ENCODE measurements at regions not wholly inside any gene's neighbourhood (a gene's known extent, or its start where the extent isn't known, plus 50 kb on each side); places are given as distances from the start of the nearest gene placed in this dataset.
"Not testable (repeated sequence)": the region's sequence is repeated elsewhere in the genome, so short reads cannot be mapped to it uniquely, and the experiment has no call there.

DNA sequence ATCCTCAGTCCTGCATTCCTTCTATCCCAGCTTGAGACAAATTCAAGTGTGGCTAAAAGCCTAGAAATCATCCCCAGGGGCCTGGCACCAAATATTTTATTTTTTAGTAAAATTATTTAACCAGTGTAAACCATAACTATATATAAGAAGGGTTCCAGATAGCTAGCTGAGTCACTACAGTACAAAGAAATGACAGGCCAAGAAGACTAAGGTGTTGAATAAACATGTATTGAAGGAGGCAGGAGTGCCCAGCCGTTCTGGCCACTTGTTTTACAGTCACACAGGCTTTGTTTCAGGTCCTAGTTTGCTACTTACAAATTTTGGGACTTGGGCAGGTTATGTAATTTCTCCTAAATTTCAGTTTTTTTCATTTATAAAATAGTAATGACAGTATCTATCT, 225.9 kb upstream of the PITX2 start:
- no peak for DNase-seq (ENCODE audit: low spot score)

DNA sequence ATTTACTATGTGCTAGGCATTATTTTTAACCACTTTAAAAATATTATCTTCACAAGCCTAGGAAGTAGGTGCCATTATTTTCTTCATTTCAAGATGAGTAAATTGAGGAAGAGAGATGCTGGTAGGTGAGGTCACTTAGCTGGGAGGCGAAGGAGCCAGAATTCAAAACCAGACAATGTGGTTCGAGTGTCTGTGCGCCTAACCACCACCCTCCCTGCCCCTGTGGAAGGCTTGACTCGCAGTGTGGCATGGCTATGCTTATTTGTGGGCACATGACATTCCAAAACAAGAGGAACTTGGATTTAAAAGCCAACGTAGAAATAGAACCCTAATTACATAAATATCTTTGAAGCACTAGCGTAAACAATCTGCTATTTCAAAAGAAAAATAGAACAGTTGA, 226.6 kb upstream of the PITX2 start:
- DNase-seq (ENCODE audit: low spot score), result no peak

DNA sequence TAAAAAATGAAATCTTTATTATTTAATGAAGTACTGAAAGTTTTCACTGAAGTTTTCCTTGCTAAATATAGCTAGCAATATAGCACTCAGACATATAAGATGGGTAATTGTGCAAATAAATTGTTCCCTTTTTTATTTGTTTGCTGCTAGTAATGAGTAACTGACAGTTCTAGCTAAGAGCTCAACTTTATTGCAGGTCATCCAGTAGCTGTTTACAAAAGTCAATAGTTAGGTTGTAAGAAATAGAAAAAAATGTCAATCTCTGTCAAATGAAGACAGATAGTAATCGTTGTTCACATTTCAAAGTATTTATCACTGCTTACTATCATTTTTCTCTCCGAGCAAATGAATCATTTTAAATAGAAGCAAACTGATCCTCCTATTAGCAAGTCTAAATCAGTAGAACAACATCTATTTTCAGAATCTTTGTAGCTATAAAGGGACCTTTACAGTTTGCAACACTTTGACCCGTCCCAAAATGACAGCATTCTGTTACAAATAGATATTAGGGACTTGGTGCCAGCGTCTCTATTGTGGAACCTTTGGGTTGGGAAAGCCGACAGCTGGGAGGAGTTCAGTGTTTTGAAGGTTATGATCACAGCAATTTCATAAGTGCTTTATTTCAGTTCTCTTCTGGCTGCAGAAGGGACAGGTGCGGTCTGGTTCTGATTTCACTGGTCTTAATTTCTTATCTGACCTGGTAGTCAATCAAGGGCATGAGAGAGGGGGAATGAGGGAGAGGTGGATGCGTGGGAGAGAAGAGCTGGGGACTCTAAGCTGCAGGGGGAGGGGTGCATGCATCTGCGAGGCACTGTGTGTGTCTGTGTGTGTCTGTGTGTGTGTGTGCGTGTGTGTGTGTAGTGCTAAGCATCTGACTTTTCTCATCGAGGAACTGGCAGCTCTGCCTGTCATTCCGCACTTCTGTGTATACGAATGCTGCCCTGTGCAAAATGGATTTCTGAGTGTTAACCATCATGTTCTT, 227.9 kb upstream of the PITX2 start:
- no peak for DNase-seq (ENCODE audit: low spot score)

DNA sequence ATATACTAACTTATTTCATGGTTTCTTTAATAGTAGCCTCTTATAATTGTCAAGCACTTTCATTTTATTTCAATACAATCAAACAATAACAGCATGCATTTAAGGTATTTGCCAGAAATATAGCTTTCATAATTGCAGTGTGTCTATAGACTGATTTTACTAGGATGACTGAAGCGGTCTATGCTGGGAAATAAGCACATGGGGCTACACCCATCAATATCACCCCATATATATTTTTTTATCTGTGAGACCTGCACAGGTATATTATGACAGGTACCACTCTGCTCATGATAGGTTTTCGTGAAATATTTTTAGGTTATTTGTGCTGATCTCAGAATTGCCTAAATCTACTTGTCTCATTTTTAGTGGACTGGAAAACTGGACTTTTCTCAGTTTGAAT, 229.1 kb upstream of the PITX2 start:
- DNase-seq (ENCODE audit: low spot score), result no peak

DNA sequence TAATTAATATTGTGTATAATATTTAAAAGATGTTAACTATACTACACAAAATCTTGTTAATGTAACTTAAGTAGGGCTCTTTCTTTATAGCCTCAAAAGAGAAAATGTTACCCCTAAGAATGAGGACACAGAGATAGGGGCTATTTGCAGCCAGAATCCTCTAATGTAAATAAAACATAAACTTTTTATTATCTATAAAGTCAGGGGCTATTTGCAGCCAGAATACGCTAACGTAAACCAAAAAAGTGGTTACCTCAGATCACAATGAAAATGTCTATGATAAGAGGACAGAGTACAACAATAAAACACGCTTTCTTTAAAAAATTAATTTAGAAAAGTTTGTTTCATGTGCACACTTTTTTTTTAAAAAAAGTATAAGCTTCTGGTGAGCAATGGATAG, 229.9 kb upstream of the PITX2 start:
- DNase-seq (ENCODE audit: low spot score), result no peak

DNA sequence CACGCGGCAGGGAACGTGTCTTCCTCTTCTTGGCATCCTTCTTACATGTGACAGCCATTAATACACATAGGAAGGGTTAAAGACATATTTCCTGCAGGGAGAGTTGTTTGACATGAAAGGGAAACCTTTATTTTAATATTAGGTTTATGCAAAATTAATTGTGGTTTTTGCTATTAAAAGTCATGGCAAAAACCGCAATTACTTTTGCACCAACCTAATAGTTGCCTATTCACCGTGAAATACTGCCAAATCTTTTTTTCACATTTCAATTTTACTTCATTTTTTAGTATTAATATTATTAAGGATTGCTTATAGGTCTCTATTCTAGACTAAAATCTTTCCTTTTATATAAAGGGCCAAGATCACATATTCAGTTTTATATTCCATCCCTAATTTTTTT, 230.4 kb upstream of the PITX2 start:
- DNase-seq (ENCODE audit: low spot score), result no peak

DNA sequence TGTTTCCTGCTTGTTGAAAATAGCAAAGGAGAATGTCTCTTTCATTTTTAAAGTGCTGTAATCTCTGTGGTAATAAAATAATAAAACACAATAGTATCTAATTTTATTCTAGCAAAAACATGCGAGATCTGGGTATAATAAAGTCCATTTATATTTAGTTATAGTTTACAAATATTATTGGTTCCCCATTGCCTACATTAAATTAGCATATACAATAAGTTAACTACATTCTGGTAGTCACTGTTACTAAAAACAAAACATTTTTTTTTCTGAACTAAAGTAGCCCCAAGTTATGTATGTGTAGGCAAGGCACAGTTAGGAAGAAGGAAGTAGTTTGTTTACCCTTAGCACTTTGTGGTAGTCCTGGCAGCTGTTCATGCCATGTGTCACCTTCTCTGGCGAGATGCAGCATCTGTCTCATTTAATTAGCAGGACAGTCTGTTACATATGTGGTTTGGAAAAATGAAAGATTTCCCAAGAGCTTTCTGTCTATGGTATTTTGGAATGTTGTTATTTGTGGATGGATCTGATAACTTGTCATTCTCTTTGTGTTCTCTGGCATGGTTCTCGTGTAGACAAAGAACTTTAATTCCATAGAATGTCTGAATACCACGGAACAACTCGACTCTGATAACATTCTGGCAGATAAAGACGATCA, 231.3 kb upstream of the PITX2 start:
- no peak for DNase-seq (ENCODE audit: low spot score)

DNA sequence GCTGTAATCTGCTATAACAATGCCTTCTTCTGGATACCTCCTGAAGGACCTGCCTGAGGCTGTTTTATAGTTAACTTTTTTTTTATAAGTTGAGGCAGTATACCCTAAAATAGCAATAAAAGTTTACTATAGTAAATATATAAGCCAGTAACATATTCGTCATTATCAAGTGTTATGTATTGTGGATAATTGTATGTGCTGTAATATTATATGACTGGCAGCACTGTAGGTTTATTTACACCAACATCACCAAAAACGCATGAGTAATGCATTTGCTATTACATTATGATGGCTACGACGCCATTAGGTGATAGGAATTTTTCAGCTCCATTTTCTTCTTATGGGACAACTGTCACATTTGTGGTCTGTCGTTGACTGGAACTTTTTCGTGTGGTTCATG, 237.2 kb upstream of the PITX2 start:
- DNase-seq (ENCODE audit: low spot score), result no peak

DNA sequence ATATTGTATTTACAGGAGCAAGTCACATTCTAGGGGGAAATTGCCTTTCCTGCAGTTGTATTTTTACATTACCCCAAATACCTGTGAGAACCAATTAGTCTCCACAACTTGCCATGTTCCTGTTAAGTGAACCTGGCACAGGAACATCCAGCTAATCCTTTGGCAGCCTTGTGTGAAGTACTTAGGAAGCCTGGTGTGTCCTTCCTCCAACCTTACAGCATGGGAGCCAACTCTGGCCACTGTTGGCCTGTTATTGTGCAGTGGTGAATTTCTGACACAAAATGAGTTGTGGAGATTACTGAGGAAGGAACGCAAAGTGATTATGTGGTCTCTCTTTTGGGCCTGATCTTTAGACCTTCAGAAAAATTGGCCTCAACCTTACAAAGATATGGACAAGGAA, 238.0 kb upstream of the PITX2 start:
- no peak for DNase-seq (ENCODE audit: low spot score)

DNA sequence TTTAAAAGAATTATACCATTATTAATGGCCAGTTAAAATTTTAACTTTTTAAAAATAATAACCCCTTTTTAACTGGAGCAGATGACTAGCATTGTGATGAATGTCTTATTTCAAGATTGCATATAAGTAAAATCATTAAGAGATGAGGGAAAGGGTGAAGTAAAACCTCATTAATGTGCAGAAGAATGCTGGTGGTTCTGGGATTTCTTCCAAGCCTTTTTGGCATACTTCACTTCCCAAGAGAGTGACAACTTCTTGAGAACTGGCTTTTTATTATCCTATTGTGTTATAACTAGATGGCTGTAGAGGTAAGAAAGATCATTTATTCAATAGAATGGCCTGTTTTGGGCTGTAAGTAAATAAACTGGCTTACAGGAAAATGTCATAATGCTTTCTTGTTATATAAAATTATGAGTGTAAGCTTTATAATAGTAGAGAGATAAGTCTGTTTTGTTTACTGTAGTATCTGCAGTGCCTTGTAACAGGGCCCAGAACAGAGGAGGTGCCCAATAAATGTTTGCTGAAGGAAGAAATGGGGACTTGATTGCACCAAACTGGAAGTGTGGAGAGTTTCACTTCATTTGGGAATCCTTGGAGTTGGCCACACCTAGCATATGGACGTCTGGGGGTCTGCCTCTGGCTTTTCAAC, 242.9 kb upstream of the PITX2 start:
- no peak for DNase-seq (ENCODE audit: low spot score)

DNA sequence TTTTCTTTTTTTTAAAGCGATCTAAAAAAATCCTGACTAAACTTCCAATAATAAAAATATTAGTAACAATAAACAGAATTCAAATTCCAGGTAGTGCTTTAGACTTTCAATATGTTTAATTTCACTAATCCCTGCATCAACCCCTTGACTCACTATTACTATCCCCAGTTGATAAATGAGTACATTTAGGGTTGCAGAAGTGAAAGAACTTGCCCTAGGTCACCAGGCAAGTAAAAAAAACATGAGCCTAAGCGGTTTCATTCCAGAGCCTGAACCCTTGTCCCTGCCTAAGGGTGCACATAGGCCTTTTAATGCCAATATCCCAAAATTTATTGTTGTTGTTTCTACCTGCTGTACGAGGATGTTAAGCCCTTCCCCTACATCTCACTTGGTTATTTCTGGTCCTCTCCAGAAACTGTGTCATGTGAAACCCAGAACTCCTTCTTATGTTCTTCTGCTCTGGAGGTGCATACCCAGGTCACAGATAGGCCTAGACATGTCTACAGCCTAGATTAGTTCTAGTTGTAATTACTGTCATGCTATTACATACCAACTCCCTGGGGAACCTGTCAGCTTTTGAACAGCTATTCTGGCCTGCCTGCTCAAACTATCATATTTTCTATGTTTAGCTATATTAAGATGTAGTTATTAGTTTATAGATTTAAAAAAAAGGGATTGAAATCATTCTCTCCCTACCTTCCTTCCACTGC, 244.5 kb upstream of the PITX2 start:
- no peak for DNase-seq (ENCODE audit: low spot score)

DNA sequence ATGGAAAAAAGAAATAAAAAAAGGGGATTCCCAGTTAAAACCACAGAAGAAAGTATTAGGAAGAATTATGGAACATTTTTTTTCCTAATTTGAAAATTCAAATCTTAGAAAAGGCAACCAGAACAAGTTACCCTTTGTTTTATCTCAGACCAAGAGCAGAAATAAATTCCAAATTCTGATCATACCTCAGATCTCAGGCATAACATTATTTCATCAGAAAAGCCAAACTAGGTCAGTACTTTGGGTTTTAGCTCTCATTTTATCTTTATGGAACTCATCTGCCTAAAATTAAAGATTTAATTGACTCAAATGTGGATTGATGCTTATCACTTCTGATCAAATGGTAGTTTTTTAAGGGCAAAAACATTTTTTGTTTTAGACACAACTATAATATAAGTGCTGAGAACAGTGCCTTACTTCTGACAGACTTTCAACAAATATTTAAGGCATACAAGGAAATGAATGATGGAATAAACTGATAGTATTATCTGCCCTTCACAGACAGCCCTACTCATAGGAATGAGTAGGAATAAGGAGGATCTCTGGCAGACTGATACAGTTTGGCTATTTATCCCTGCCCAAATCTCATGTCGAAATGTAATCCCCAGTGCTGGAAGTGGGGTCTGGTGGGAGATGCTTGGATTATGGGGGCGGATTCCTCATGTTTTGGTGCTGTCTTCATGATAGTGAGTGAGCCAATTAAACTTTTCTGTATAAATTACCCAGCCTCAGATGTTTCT, 245.3 kb upstream of the PITX2 start:
- DNase-seq (ENCODE audit: low spot score), result no peak

DNA sequence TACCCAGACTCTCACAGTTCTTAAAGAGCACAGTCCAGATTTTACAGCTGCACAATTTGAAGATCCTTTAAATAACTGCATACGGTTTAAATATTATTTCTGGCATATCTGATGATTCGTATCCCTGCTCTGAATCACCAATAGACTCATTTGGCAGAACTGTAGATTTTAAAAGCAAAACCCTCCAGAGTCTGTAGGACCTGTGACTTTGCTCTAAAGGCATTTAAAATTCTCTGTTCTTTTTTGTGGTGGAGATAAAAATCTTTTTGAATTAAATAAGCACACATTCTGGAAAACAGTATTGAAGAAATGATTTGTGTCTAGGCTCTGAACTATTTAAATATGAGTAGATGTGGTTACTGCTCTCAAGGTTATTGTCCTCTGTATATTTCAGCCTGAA, 246.2 kb upstream of the PITX2 start:
- DNase-seq (ENCODE audit: low spot score), result no peak

DNA sequence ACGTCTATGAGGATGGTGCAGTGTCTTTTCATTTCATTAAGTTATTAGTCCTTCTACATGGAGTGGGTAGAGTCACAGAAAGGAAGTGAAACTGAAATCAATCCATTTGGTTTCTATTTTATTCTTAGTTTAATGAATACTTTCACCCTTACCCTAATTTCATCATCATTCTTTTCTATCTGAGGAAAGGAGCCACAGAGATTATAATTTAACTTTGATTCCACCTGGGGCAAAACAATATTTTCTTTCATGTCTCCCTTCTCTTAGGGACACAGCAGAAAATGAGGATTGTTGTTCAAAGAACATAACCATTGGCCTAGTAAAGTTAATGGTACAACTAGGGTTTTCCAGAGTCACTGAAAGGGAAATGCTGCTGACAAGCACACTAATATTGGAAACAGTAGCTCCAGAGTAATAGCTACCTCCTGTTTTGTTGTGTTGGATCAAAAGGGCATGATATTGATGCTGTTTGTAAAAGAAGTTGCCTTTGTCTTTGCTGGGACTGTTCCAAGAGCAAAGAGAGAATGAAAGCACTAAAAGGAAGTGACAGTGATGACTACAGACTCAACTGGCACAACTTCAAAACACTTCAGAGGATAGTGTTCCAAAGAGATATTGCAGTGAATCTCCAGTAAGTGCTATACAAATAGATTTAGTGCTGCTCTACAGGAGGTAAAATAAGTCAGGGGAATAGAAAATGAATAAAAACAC, 247.1 kb upstream of the PITX2 start:
- no peak for DNase-seq (ENCODE audit: low spot score)

DNA sequence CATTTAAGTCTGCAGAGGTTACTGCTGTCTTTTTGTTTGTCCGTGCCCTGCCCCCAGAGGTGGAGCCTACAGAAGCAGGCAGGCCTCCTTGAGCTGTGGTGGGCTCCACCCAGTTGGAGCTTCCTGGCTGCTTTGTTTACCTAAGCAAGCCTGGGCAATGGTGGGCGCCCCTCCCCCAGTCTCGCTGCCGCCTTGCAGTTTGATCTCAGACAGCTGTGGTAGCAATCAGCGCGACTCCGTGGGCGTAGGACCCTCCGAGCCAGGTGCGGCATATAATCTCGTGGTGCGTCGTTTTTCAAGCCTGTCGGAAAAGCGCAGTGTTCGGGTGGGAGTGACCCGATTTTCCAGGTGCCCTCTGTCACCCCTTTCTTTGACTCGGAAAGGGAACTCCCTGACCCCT, 253.3 kb upstream of the PITX2 start:
- DNase-seq (ENCODE audit: low spot score), result not testable (repeated sequence)

DNA sequence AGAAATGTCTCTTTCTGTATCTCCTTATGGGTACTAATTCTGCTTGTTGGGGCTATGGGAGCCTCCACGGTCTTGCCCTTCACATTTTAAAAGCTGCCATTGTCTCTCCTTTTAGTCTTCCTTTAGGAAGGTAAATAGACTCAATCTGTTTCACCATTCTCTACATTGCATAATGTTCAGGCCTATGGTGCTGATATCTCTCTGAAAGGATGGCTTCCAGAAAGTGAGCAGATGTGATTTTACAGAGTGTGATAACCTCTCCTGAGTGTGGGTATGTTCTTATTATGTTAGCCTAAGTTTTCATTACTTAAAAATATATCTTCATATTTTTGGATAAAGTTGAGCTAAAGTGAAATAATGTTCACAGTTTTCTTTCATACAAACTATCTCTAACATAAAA, 254.0 kb upstream of the PITX2 start:
- no peak for DNase-seq (ENCODE audit: low spot score)

DNA sequence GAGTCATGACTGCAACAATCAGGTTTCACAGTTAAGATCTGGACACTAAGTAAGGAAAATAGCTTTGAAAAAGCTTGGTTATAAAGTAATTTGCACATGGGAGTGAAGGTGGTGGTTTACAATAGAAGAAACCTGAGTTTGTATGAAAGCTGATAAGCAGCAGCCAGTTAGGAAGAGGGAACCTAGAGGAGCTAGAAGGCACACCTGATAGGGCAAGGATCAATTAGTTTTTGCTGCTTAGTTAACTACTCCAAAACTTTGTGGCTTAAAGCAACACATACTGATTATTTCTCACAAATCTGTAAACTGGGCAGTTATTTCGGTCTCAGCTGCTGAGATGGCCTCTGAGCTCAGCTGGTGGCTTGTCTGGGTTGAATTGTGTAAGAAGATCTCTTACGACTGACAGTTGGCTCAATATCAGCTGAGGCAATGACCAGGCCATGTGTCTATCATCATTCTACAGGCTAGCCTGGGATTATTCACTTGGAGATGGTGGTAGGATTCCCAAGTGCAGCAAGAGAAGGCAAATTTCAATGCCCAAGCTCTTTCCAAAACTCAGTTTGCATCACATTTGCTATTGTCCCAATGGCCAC, 255.0 kb upstream of the PITX2 start:
- DNase-seq (ENCODE audit: low spot score), result no peak

DNA sequence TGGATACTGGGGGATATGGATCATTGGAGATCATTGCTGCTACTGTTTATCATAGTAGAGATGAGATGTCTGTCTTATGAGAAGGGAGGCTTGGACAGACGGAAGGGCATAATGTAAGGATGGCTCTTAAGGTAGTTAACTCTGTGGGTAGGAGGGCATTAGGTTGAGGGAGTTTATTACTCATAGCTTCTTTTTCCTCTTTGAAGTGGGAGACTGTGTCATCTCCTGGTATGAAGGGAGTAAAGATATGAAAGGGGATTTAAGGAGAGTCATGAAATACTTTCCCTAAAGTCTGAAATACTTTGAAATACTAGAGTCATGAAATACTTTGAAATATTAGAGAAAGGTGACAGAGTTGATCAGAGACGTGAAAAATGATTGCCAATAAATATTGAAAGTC, 255.5 kb upstream of the PITX2 start:
- no peak for DNase-seq (ENCODE audit: low spot score)

DNA sequence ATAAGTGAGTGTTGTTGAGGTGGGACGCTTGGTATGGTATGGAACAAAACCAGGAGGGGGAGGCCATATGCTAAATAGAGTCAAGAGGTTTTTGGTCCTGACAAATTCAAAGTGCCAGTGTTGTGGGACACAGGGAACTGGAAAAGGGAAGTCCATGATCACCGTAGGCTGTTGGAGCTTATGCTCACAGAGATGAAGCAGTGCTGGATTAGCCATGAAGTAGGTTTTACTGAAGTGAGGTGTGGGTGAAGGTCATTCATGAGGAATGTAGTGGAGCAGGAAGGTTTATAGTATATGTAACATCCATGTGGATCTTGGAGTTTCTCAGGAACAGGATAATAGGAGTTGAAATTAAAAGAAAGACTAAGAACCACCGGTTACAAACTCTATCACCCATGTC, 256.1 kb upstream of the PITX2 start:
- no peak for DNase-seq (ENCODE audit: low spot score)

DNA sequence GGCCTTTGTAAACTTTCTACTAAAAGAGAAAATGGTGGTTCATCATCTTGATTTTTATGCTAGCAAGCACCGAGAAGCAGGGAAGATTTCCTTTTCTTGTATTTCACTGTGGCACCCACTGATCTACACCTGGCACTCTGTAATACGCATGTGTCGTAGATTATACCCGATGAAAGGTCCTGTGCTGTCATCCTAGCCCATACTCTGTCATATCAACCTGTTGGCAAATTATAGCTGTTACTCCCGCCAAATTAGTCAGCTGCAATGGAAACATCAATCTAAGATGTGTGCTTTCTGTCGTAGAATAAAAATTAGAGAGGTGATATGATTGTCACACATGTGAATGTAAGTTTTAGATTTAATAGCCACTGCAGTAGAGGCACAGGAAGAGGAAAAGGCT, 263.4 kb upstream of the PITX2 start:
- no peak for DNase-seq (ENCODE audit: low spot score)

DNA sequence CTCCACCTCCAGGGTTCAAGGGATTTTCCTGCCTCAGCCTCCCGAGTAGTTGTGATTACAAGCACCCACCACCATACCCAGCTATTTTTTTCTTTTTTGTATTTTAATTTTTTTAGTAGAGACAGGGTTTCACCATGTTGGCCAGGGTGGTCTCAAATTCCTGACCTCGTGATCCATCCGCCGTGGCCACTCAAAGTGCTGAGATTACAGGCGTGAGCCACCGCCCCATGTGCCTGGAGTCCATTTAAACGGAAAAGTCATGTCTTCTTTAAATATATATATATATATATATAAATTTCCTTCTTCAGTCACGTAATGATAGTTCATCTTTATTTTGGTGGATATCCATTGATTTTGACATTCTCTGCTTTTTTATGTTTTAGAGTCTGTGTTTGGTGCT, 264.0 kb upstream of the PITX2 start:
- DNase-seq (ENCODE audit: low spot score), result no peak
